ENCODE measurements at regions not wholly inside any gene's neighbourhood (a gene's known extent, or its start where the extent isn't known, plus 50 kb on each side); places are given as distances from the start of the nearest gene placed in this dataset.

DNA sequence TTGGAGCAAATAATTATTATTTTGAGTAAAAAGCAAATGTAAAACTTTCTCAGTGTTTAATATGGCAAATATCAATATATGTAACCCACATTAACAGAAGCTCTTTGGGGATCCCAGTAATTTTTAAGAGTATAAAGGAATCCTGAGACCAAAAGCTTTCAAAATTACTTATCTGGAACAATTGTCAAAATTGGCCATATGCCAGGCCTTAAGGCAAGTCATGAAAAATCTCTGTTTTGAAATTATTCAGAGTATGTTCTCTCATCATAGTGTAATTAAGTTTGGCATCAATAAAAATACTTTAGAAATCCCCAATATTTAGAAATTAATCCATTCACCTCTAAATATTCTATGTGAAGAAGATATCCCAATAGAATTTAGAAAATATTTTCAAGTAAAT, 225.3 kb upstream of the ARL4C start (continued):
- TF ChIP-seq, protein P1, sequence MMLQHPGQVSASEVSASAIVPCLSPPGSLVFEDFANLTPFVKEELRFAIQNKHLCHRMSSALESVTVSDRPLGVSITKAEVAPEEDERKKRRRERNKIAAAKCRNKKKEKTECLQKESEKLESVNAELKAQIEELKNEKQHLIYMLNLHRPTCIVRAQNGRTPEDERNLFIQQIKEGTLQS (IDR thresholded peaks at IDR 0.05; ENCODE audit: insufficient read depth, low read depth, low read length), result no peak
- no peak for TF ChIP-seq NRF1 (IDR thresholded peaks at IDR 0.05; ENCODE audit: low read depth, low read length)
- TF ChIP-seq ASH2L (IDR thresholded peaks at IDR 0.05; ENCODE audit: low read length), result no peak
- TF ChIP-seq, protein P2, sequence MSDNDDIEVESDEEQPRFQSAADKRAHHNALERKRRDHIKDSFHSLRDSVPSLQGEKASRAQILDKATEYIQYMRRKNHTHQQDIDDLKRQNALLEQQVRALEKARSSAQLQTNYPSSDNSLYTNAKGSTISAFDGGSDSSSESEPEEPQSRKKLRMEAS (IDR thresholded peaks at IDR 0.05), result no peak
